CD14-positive monocyte (primary cell): ENCODE measurements at regions not wholly inside any gene's neighbourhood (a gene's known extent, or its start where the extent isn't known, plus 50 kb on each side); places are given as distances from the start of the nearest gene placed in this dataset.

ENCODE experiments used
- DNase-seq, 3 donors: peaks; one replicate each; pipeline ENCODE4 v3.0.0-alpha.2; 2011 to 2022
- H2AFZ ChIP-seq: 2 replicates; pipeline ENCODE4 v1.6.0; 2012; ENCODE audit warnings: mild to moderate bottlenecking, low read depth, low read length, inconsistent platforms; ENCODE audit not compliant: insufficient read depth, poor library complexity, severe bottlenecking
- H3K27ac ChIP-seq, 2 donors: 1 replicate in 1 of 2; 2 replicates in 1 of 2; pipeline ENCODE4 v1.5.1; 2012 to 2013; ENCODE audit warnings: low read length in 2 of 2, control low read depth in 1 of 2, inconsistent platforms in 1 of 2, low read depth in 1 of 2, mild to moderate bottlenecking in 1 of 2
- H3K27me3 ChIP-seq, 2 donors: one replicate each; pipeline versions ENCODE4 v1.6.0 to v1.6.1; 2011 to 2013; ENCODE audit warnings: low read length in 2 of 2; ENCODE audit not compliant: control insufficient read depth in 2 of 2, insufficient read depth in 2 of 2
- H3K36me3 ChIP-seq, 2 donors: replicated peaks in 1 of 2; 1 replicate in 1 of 2; 2 replicates in 1 of 2; pipeline versions ENCODE4 v1.5.1 to v1.6.1; 2012 to 2013; ENCODE audit warnings: low read length in 2 of 2, control low read depth in 1 of 2, inconsistent platforms in 1 of 2, mild to moderate bottlenecking in 1 of 2; ENCODE audit not compliant: insufficient read depth in 2 of 2, control insufficient read depth in 1 of 2
- H3K4me1 ChIP-seq, 2 donors: 1 replicate in 1 of 2; 2 replicates in 1 of 2; pipeline versions ENCODE4 v1.5.1 to v1.6.1; 2012 to 2013; ENCODE audit warnings: low read length in 2 of 2, control low read depth in 1 of 2, inconsistent platforms in 1 of 2, mild to moderate bottlenecking in 1 of 2, moderate library complexity in 1 of 2; ENCODE audit not compliant: insufficient read depth in 2 of 2, control insufficient read depth in 1 of 2
- H3K4me2 ChIP-seq: replicated peaks from 2 replicates; pipeline ENCODE3; 2012; ENCODE audit warnings: low read length, moderate library complexity, mild to moderate bottlenecking; ENCODE audit not compliant: poor library complexity, severe bottlenecking; ENCODE audit errors: extremely low read depth
- H3K4me3 ChIP-seq, 3 experiments: fragments of 200-600 bp in 1 of 3; sonication (generic) in 1 of 3; replicated peaks in 1 of 3; 1 replicate in 2 of 3; 2 replicates in 1 of 3; pipeline ENCODE4 v1.5.1; 2011 to 2013; ENCODE audit warnings: low read length in 3 of 3, mild to moderate bottlenecking in 3 of 3, control low read depth in 2 of 3, low read depth in 2 of 3, inconsistent platforms in 1 of 3, moderate library complexity in 1 of 3
- H3K79me2 ChIP-seq: 2 replicates; pipeline ENCODE4 v1.6.0; 2012; ENCODE audit warnings: mild to moderate bottlenecking, control low read depth, inconsistent platforms, low read length, moderate library complexity; ENCODE audit not compliant: insufficient read depth
- H3K9ac ChIP-seq: 2 replicates; pipeline ENCODE4 v1.6.0; 2017; ENCODE audit warnings: low read length, mild to moderate bottlenecking; ENCODE audit not compliant: insufficient read depth, poor library complexity, severe bottlenecking
- H3K9me3 ChIP-seq, 2 donors: replicated peaks in 1 of 2; 1 replicate in 1 of 2; 2 replicates in 1 of 2; pipeline versions ENCODE4 v1.5.1 to v1.6.1; 2012 to 2013; ENCODE audit warnings: low read length in 2 of 2, control low read depth in 1 of 2; ENCODE audit not compliant: control insufficient read depth in 1 of 2, insufficient read depth in 1 of 2
- H4K20me1 ChIP-seq: 2 replicates; pipeline ENCODE4 v1.6.0; 2012; ENCODE audit warnings: mild to moderate bottlenecking, low read length, control low read depth, moderate library complexity; ENCODE audit not compliant: insufficient read depth
- H3K27ac Mint-ChIP-seq, 7 donors: one replicate each; pipeline ENCODE4 v1.8.0; 2020; ENCODE audit warnings: mild to moderate bottlenecking in 7 of 7, mixed read lengths in 7 of 7, moderate library complexity in 6 of 7, inconsistent platforms in 2 of 7
- H3K27me3 Mint-ChIP-seq, 3 donors: one replicate each; pipeline ENCODE4 v1.8.0; 2021 to 2022; ENCODE audit warnings: low read depth in 3 of 3, mild to moderate bottlenecking in 3 of 3, mixed read lengths in 3 of 3, moderate library complexity in 3 of 3, inconsistent platforms in 1 of 3
- H3K36me3 Mint-ChIP-seq, 2 donors: one replicate each; pipeline ENCODE4 v1.8.0; 2020; ENCODE audit warnings: mixed read lengths in 2 of 2, inconsistent platforms in 1 of 2, mild to moderate bottlenecking in 1 of 2
- H3K4me1 Mint-ChIP-seq: one replicate; pipeline ENCODE4 v1.8.0; 2020; ENCODE audit warnings: mild to moderate bottlenecking, mixed read lengths
- H3K4me3 Mint-ChIP-seq, 2 donors: one replicate each; pipeline ENCODE4 v1.8.0; 2020; ENCODE audit warnings: mild to moderate bottlenecking in 2 of 2, mixed read lengths in 2 of 2, moderate library complexity in 1 of 2
- H3K9me3 Mint-ChIP-seq, 7 donors: one replicate each; pipeline ENCODE4 v1.8.0; 2020 to 2022; ENCODE audit warnings: mixed read lengths in 7 of 7, mild to moderate bottlenecking in 6 of 7, moderate library complexity in 6 of 7, inconsistent platforms in 2 of 7
- CTCF ChIP-seq: fragments of 200-600 bp; IDR thresholded peaks from one replicate; pipeline ENCODE4 v1.8.0; 2022; ENCODE audit warnings: antibody characterized with exemption, mild to moderate bottlenecking
- WGBS: methylation state at CpG from one replicate; pipeline ENCODE4 v1.1.5; 2013; ENCODE audit warnings: missing lambda C conversion rate; ENCODE audit not compliant: insufficient coverage; 5-methylcytosine and 5-hydroxymethylcytosine counted together
- intact Hi-C, 2 donors: fragments of 100-400 bp; cut with micrococcal nuclease; formaldehyde crosslinking; loops; one replicate each; pipeline versions ENCODE4 v1.15.0 to v1.15.1; 2023

- H3K36me3 ChIP-seq: no peaks in the 10 kb centered on the region
Measured at GRCh38 chr1:101482306-101482705, 245.5 kb downstream of the S1PR1 start.

GRCh38 chr1:101483982-101484688 lies 247.3 kb downstream of the S1PR1 start:
- no peak overlapping the region for H2AFZ ChIP-seq
- H3K79me2 ChIP-seq: no peaks in the 10 kb centered on the region
- H3K27me3 ChIP-seq: no peaks in the 10 kb centered on the region
- H3K36me3 ChIP-seq: no peaks in the 10 kb centered on the region
- H3K27ac ChIP-seq: no peak overlapping the region
- Mint-ChIP-seq H3K9me3 (peaks cover 0 to 4% (median 2%) of the 10 kb centered on the region in 7 donors), H3K27me3 (peaks cover 0 to 5% (median 0%) of the 10 kb centered on the region in 3 donors), H3K4me3 (no peak overlapping the region), H3K36me3 (no peaks in the 10 kb centered on the region), H3K27ac (no peak overlapping the region), H3K4me1 (no peaks in the 10 kb centered on the region)
- no peak overlapping the region for H3K9ac ChIP-seq
- no peak for TF ChIP-seq CTCF
- WGBS: no CpG with 5 or more reads among the region's 5 CpGs
- DNase-seq: no peak
- no peaks in the 10 kb centered on the region for H3K9me3 ChIP-seq
- H3K4me1 ChIP-seq: no peaks in the 10 kb centered on the region
- no peaks in the 10 kb centered on the region for H4K20me1 ChIP-seq
- no peak overlapping the region for H3K4me3 ChIP-seq
- intact Hi-C loops: no loop called here
- H3K4me2 ChIP-seq: no peak overlapping the region

More at GRCh38 chr1:101482306-101482705, 245.5 kb downstream of the S1PR1 start:
- H3K9me3 ChIP-seq: no peaks in the 10 kb centered on the region
- WGBS: 72% methylated on average over 3 of the region's 4 CpGs
- H2AFZ ChIP-seq: no peak overlapping the region
- Mint-ChIP-seq H3K36me3 (no peaks in the 10 kb centered on the region), H3K4me3 (no peak overlapping the region), H3K27ac (no peak overlapping the region), H3K4me1 (no peaks in the 10 kb centered on the region), H3K9me3 (peaks cover 0 to 4% (median 0%) of the 10 kb centered on the region in 7 donors), H3K27me3 (peaks cover 0 to 3% (median 0%) of the 10 kb centered on the region in 3 donors)
- no peak for TF ChIP-seq CTCF
- H3K4me3 ChIP-seq: no peak overlapping the region
- H3K4me1 ChIP-seq: no peaks in the 10 kb centered on the region
- no peak for DNase-seq
- H3K27ac ChIP-seq: no peak overlapping the region
- H3K4me2 ChIP-seq: no peak overlapping the region
- no peaks in the 10 kb centered on the region for H4K20me1 ChIP-seq
- no peaks in the 10 kb centered on the region for H3K79me2 ChIP-seq
- H3K9ac ChIP-seq: no peak overlapping the region
- intact Hi-C loops: no loop called here
- H3K27me3 ChIP-seq: no peaks in the 10 kb centered on the region
